HepG2 (cell line): ENCODE measurements at regions not wholly inside any gene's neighbourhood (a gene's known extent, or its start where the extent isn't known, plus 50 kb on each side); places are given as distances from the start of the nearest gene placed in this dataset.

ENCODE experiments used
- BHLHE40 ChIP-seq: IDR thresholded peaks from 2 replicates; pipeline ENCODE4 v1.6.1; 2011; ENCODE audit warnings: low read length, improper control_type of control experiment
- BRCA1 ChIP-seq: sonication (generic); formaldehyde crosslinking; IDR thresholded peaks from 2 replicates; pipeline ENCODE4 v1.4.0; 2020; ENCODE audit warnings: missing genetic modification reagents
- GATAD2A ChIP-seq: IDR thresholded peaks from 2 replicates; pipeline ENCODE4 v1.6.1; 2016
- HDAC6 ChIP-seq: fragments of 200-600 bp; sonication (generic); IDR thresholded peaks from 2 replicates; pipeline ENCODE4 v1.7.0; 2017; ENCODE audit warnings: mild to moderate bottlenecking, antibody characterized with exemption, low read length, low read depth
- HMG20A ChIP-seq: IDR thresholded peaks from 2 replicates; pipeline ENCODE4 v1.6.1; 2016; ENCODE audit warnings: borderline replicate concordance
- HMGXB4 ChIP-seq, 2 experiments: sonication (generic) in 1 of 2; formaldehyde crosslinking in 1 of 2; IDR thresholded peaks; 2 replicates each; pipeline versions ENCODE4 v1.4.0 to v1.6.1; 2018 to 2020; ENCODE audit warnings: missing genetic modification reagents in 2 of 2, borderline replicate concordance in 1 of 2, low read depth in 1 of 2, mild to moderate bottlenecking in 1 of 2, missing biosample characterization in 1 of 2
- MNT ChIP-seq: fragments of 450-650 bp; IDR thresholded peaks from 2 replicates; pipeline ENCODE4 v1.6.1; 2016
- NR2F2 ChIP-seq: IDR thresholded peaks from 2 replicates; pipeline ENCODE4 v1.6.1; 2012; ENCODE audit warnings: low read depth, inconsistent platforms, borderline replicate concordance
- NR3C1 ChIP-seq: sonication (generic); formaldehyde crosslinking; IDR thresholded peaks from 2 replicates; pipeline ENCODE4 v1.4.0; 2020; ENCODE audit warnings: missing genetic modification reagents
- RXRB ChIP-seq: IDR thresholded peaks from 2 replicates; pipeline ENCODE4 v1.6.1; 2016; ENCODE audit warnings: borderline replicate concordance, missing genetic modification reagents, missing compliant biosample characterization
- STAT6 ChIP-seq: sonication (generic); formaldehyde crosslinking; IDR thresholded peaks from 2 replicates; pipeline ENCODE4 v1.4.0; 2020; ENCODE audit warnings: missing genetic modification reagents, mild to moderate bottlenecking, borderline replicate concordance
- ZNF331 ChIP-seq: sonication (generic); formaldehyde crosslinking; IDR thresholded peaks from 2 replicates; pipeline ENCODE4 v1.4.0; 2020; ENCODE audit warnings: missing genetic modification reagents
- ZNF572 ChIP-seq: sonication (generic); formaldehyde crosslinking; IDR thresholded peaks from 2 replicates; pipeline ENCODE4 v1.5.1; 2020; ENCODE audit warnings: mild to moderate bottlenecking, missing genetic modification reagents
- ZNF577 ChIP-seq: sonication (generic); formaldehyde crosslinking; IDR thresholded peaks from 2 replicates; pipeline ENCODE4 v1.4.0; 2020; ENCODE audit warnings: mild to moderate bottlenecking, low read depth, missing genetic modification reagents, borderline replicate concordance
- ZNF646 ChIP-seq: sonication (generic); formaldehyde crosslinking; IDR thresholded peaks from 2 replicates; pipeline ENCODE4 v1.9.0; 2021; ENCODE audit warnings: mild to moderate bottlenecking, missing genetic modification reagents
- ZNF746 ChIP-seq: sonication (generic); formaldehyde crosslinking; IDR thresholded peaks from 2 replicates; pipeline ENCODE4 v1.8.0; 2022; ENCODE audit warnings: mild to moderate bottlenecking, missing genetic modification reagents
- ZSCAN20 ChIP-seq: sonication (generic); formaldehyde crosslinking; IDR thresholded peaks from 2 replicates; pipeline ENCODE4 v1.4.0; 2020; ENCODE audit warnings: missing genetic modification reagents, mild to moderate bottlenecking, borderline replicate concordance

- peak; percentile 75 for TF ChIP-seq BHLHE40
- no peak for TF ChIP-seq NR3C1 (CRISPR knock-in tag)
- no peak for TF ChIP-seq BRCA1 (CRISPR knock-in tag)
- no peak for TF ChIP-seq ZNF746 (CRISPR knock-in tag)
- TF ChIP-seq STAT6 (CRISPR knock-in tag), result no peak
- peak; percentile 78 for TF ChIP-seq GATAD2A (CRISPR knock-in tag)
- TF ChIP-seq ZNF331, result 0 out of 2 replicates have a peak, but pooled peaks have one; percentile 30
- TF ChIP-seq HMG20A, result peak; percentile 74; the same call in 1 of the 2 replicates
- TF ChIP-seq HMGXB4 (CRISPR knock-in tag; IDR thresholded peaks at IDR 0.05; ENCODE audit: borderline replicate concordance in 1 of 2, low read depth in 1 of 2), result peak in 1 of 2 experiments; percentile 20; a peak in 1 of 4 replicates
- TF ChIP-seq RXRB (CRISPR knock-in tag), result peak; percentile 77
- TF ChIP-seq ZNF572 (CRISPR knock-in tag), result no peak
- no peak for TF ChIP-seq HDAC6
- peak; percentile 30; the same call in 1 of the 2 replicates for TF ChIP-seq MNT
- peak; percentile 97 for TF ChIP-seq ZNF646
- TF ChIP-seq ZSCAN20 (CRISPR knock-in tag), result no peak
- no peak for TF ChIP-seq ZNF577 (CRISPR knock-in tag)
- TF ChIP-seq NR2F2, result 0 out of 2 replicates have a peak, but pooled peaks have one; percentile 24
These were observed 482.9 kb downstream of the NAF1 start (continued) for GRCh38 chr4:162683659-162684370.
